HepG2 (cell line): ENCODE measurements at regions not wholly inside any gene's neighbourhood (a gene's known extent, or its start where the extent isn't known, plus 50 kb on each side); places are given as distances from the start of the nearest gene placed in this dataset.

ENCODE experiments used
- ATAC-seq: fragments of 200-7000 bp; cut with Tn5 transposase; 3 replicates; pipeline ENCODE4 v1.9.1; 2020; ENCODE audit warnings: mild to moderate bottlenecking, moderate library complexity
- BruUV-seq: library from RNA; stranded (reverse); fragments of 400-500 nt; replicated peaks from 2 replicates; lab custom pipeline; 2021; lab: Mats Ljungman, UMichigan
- CTCF ChIA-PET: fragments of 300-600 bp; formaldehyde crosslinking; extraction: SDS; loops from one replicate; lab custom pipeline; 2021; ENCODE audit warnings: low total read pairs, inconsistent platforms, low intra/inter-chr PET ratio; lab: Yijun Ruan, JAX
- POLR2A ChIA-PET: fragments of 350-600 bp; sonication (Branson Sonifier 250); formaldehyde crosslinking; loops from one replicate; lab custom pipeline; 2020; ENCODE audit warnings: antibody characterized with exemption, inconsistent platforms; lab: Yijun Ruan, JAX
- DNase-seq: peaks from one replicate; pipeline ENCODE4 v3.0.0-alpha.2; 2015; ENCODE audit warnings: low spot score
- FAIRE-seq: peaks from 3 replicates; lab custom pipeline; 2011; peaks lifted over from hg19 to GRCh38; lab: Jason Lieb, UNC
- H2AFZ ChIP-seq: one replicate; pipeline ENCODE4 v1.6.1; 2011; ENCODE audit warnings: low read length, inconsistent platforms
- H3K27ac ChIP-seq: fragments of 300-600 bp; 3 replicates; pipeline ENCODE4 v1.8.0; 2011; ENCODE audit warnings: mixed run types, mild to moderate bottlenecking, mixed read lengths, low read length, inconsistent platforms; ENCODE audit not compliant: insufficient read depth; ENCODE audit errors: extremely low read length
- H3K27me3 ChIP-seq, 2 experiments: fragments of 200-600 bp in 1 of 2; 2 replicates in 1 of 2; 3 replicates in 1 of 2; pipeline versions ENCODE4 v1.6.0 to v1.8.0; 2011; ENCODE audit warnings: low read length in 2 of 2, mild to moderate bottlenecking in 2 of 2, moderate library complexity in 2 of 2, inconsistent platforms in 1 of 2; ENCODE audit not compliant: insufficient read depth in 2 of 2, control insufficient read depth in 1 of 2
- H3K36me3 ChIP-seq, 2 experiments: fragments of 200-600 bp in 1 of 2; replicated peaks in 1 of 2; 2 replicates in 1 of 2; 3 replicates in 1 of 2; pipeline versions ENCODE4 v1.5.1 to v1.8.0; 2011; ENCODE audit warnings: low read length in 2 of 2, inconsistent platforms in 1 of 2; ENCODE audit not compliant: insufficient read depth in 2 of 2, control insufficient read depth in 1 of 2
- H3K4me1 ChIP-seq: 2 replicates; pipeline ENCODE4 v1.5.1; 2012; ENCODE audit warnings: low read length, inconsistent platforms; ENCODE audit not compliant: insufficient read depth
- H3K4me2 ChIP-seq: 2 replicates; pipeline ENCODE4 v1.6.0; 2011; ENCODE audit warnings: low read depth, low read length, inconsistent platforms
- H3K4me3 ChIP-seq, 3 experiments: fragments of 200-600 bp in 1 of 3; sonication (generic), shearing (Covaris generic) in 1 of 3; replicated peaks in 1 of 3; 2 replicates each; pipeline ENCODE4 v1.5.1; 2011 to 2016; ENCODE audit warnings: low read length in 3 of 3, inconsistent platforms in 2 of 3, low read depth in 2 of 3, mild to moderate bottlenecking in 2 of 3, control low read depth in 1 of 3, mixed read lengths in 1 of 3; ENCODE audit not compliant: insufficient read depth in 1 of 3
- H3K79me2 ChIP-seq: one replicate; pipeline ENCODE4 v1.6.1; 2011; ENCODE audit warnings: low read length, inconsistent platforms; ENCODE audit not compliant: insufficient read depth
- H3K9ac ChIP-seq: 2 replicates; pipeline ENCODE4 v1.6.0; 2011; ENCODE audit warnings: mild to moderate bottlenecking, low read depth, low read length, inconsistent platforms; ENCODE audit not compliant: insufficient read depth
- H3K9me3 ChIP-seq: 2 replicates; pipeline ENCODE4 v1.5.1; 2012; ENCODE audit warnings: mild to moderate bottlenecking, low read length
- H4K20me1 ChIP-seq: 2 replicates; pipeline ENCODE4 v1.6.0; 2011; ENCODE audit warnings: inconsistent platforms, mild to moderate bottlenecking, low read length, moderate library complexity; ENCODE audit not compliant: insufficient read depth
- DNMT3B ChIP-seq: conservative IDR thresholded peaks from 2 replicates; pipeline ENCODE4 v1.6.1; 2016; ENCODE audit warnings: missing biosample characterization, control low read depth
- GLI4 ChIP-seq: sonication (generic); formaldehyde crosslinking; IDR thresholded peaks from 2 replicates; pipeline ENCODE4 v1.5.1; 2020; ENCODE audit warnings: missing genetic modification reagents, mild to moderate bottlenecking, moderate library complexity, borderline replicate concordance
- GTF2F1 ChIP-seq: fragments of 150-350 bp; IDR thresholded peaks from 2 replicates; pipeline ENCODE4 v1.6.1; 2014; ENCODE audit warnings: low read length
- SIX1 ChIP-seq: sonication (generic); formaldehyde crosslinking; IDR thresholded peaks from 2 replicates; pipeline ENCODE4 v1.4.0; 2020; ENCODE audit warnings: missing genetic modification reagents, borderline replicate concordance
- ZNF263 ChIP-seq: sonication (generic); formaldehyde crosslinking; IDR thresholded peaks from 2 replicates; pipeline ENCODE4 v1.4.0; 2020; ENCODE audit warnings: missing genetic modification reagents
- ZNF431 ChIP-seq: sonication (generic); formaldehyde crosslinking; IDR thresholded peaks from 2 replicates; pipeline ENCODE4 v1.9.0; 2022; ENCODE audit warnings: missing genetic modification reagents, low read depth, mild to moderate bottlenecking, borderline replicate concordance
- ZNF772 ChIP-seq: sonication (generic); formaldehyde crosslinking; IDR thresholded peaks from 2 replicates; pipeline ENCODE4 v1.5.0; 2020; ENCODE audit warnings: mild to moderate bottlenecking, missing genetic modification reagents
- WGBS: methylation state at CpG from one replicate; pipeline ENCODE4 v1.1.6; 2017; ENCODE audit warnings: low lambda C conversion rate; 5-methylcytosine and 5-hydroxymethylcytosine counted together
- in situ Hi-C: cut with HindIII; loops from 2 replicates; pipeline ENCODE4 v1.10.0; 2017; ENCODE audit warnings: low pct_unique_long_range_greater_than_20kb; ENCODE audit not compliant: extremely low pct_ligation_motif_present
- intact Hi-C: fragments of 100-400 bp; cut with micrococcal nuclease; formaldehyde crosslinking; loops from one replicate; pipeline ENCODE4 v1.10.0; 2022; ENCODE audit not compliant: unreplicated experiment
- TF ChIP-seq, protein P1 (sequence below): IDR thresholded peaks from 2 replicates; pipeline ENCODE4 v1.6.1; 2016; ENCODE audit warnings: low read depth, missing genetic modification reagents, missing compliant biosample characterization

DNA sequence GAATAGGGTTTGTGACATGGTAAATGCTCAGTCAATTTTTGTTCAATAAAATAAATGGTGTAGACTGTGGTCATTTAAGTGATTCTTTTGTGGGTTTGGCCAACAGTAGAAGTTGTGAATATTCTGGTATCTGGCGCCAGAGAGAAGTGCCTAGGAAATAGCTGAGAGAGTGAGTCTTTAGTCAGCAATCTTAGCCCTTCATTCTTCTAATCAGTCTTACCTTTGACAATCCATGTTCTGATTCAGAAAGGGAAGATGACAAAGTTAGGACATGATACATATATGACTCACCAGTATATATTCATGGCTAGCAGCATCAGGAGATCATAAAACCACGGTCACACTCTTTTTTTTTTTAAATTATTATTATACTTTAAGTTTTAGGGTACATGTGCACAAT is 141.8 kb upstream of the PCDH18 start:
- CTCF ChIA-PET: no interaction called here
- intact Hi-C loops: no loop called here
- BruUV-seq: no TSS peak

More for the DNA sequence above, 141.8 kb upstream of the PCDH18 start:
- H3K4me2 ChIP-seq: no peak overlapping the region
- no peak overlapping the region for H3K27ac ChIP-seq
- POLR2A ChIA-PET: no interaction called here
- H3K9ac ChIP-seq: no peak overlapping the region
- TF ChIP-seq ZNF772 (no peak), DNMT3B (CRISPR knock-in tag) (no peak), GLI4 (no peak), SIX1 (CRISPR knock-in tag) (no peak), ZNF431 (CRISPR knock-in tag) (no peak), GTF2F1 (no peak), ZNF263 (no peak)
- TF ChIP-seq, protein P1, sequence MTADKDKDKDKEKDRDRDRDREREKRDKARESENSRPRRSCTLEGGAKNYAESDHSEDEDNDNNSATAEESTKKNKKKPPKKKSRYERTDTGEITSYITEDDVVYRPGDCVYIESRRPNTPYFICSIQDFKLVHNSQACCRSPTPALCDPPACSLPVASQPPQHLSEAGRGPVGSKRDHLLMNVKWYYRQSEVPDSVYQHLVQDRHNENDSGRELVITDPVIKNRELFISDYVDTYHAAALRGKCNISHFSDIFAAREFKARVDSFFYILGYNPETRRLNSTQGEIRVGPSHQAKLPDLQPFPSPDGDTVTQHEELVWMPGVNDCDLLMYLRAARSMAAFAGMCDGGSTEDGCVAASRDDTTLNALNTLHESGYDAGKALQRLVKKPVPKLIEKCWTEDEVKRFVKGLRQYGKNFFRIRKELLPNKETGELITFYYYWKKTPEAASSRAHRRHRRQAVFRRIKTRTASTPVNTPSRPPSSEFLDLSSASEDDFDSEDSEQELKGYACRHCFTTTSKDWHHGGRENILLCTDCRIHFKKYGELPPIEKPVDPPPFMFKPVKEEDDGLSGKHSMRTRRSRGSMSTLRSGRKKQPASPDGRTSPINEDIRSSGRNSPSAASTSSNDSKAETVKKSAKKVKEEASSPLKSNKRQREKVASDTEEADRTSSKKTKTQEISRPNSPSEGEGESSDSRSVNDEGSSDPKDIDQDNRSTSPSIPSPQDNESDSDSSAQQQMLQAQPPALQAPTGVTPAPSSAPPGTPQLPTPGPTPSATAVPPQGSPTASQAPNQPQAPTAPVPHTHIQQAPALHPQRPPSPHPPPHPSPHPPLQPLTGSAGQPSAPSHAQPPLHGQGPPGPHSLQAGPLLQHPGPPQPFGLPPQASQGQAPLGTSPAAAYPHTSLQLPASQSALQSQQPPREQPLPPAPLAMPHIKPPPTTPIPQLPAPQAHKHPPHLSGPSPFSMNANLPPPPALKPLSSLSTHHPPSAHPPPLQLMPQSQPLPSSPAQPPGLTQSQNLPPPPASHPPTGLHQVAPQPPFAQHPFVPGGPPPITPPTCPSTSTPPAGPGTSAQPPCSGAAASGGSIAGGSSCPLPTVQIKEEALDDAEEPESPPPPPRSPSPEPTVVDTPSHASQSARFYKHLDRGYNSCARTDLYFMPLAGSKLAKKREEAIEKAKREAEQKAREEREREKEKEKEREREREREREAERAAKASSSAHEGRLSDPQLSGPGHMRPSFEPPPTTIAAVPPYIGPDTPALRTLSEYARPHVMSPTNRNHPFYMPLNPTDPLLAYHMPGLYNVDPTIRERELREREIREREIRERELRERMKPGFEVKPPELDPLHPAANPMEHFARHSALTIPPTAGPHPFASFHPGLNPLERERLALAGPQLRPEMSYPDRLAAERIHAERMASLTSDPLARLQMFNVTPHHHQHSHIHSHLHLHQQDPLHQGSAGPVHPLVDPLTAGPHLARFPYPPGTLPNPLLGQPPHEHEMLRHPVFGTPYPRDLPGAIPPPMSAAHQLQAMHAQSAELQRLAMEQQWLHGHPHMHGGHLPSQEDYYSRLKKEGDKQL: no peak
- no peak overlapping the region for H3K4me3 ChIP-seq
- H3K9me3 ChIP-seq: no peaks in the 10 kb centered on the region
- H3K36me3 ChIP-seq: no peaks in the 10 kb centered on the region
- WGBS: 0% methylated on average over 2 of the region's 2 CpGs
- ATAC-seq (no peak), DNase-seq (no peak), FAIRE-seq (no peak)
- in situ Hi-C loops: no loop called here
- no peaks in the 10 kb centered on the region for H4K20me1 ChIP-seq
- no peaks in the 10 kb centered on the region for H3K4me1 ChIP-seq
- H2AFZ ChIP-seq: no peak overlapping the region
- no peaks in the 10 kb centered on the region for H3K79me2 ChIP-seq
- no peaks in the 10 kb centered on the region for H3K27me3 ChIP-seq
